GM06990 (cell line): ENCODE measurements at regions not wholly inside any gene's neighbourhood (a gene's known extent, or its start where the extent isn't known, plus 50 kb on each side); places are given as distances from the start of the nearest gene placed in this dataset.
"Not testable (repeated sequence)": the region's sequence is repeated elsewhere in the genome, so short reads cannot be mapped to it uniquely, and the experiment has no call there.

Source experiments
- DNase-seq: peaks from one replicate; pipeline ENCODE4 v3.0.0-alpha.2; 2011; ENCODE audit not compliant: insufficient read length; ENCODE audit errors: extremely low read depth
- H3K27me3 ChIP-seq: replicated peaks from 2 replicates; pipeline ENCODE4 v1.6.0; 2011; ENCODE audit warnings: low read length; ENCODE audit not compliant: control insufficient read depth, insufficient read depth
- H3K36me3 ChIP-seq: 2 replicates; pipeline ENCODE4 v1.5.1; 2011; ENCODE audit warnings: low read length; ENCODE audit not compliant: control insufficient read depth, insufficient read depth
- H3K4me3 ChIP-seq: replicated peaks from 2 replicates; pipeline ENCODE4 v1.5.1; 2011; ENCODE audit warnings: low read depth, mild to moderate bottlenecking, control low read depth, low read length
- TF ChIP-seq, protein P1 (sequence below): IDR thresholded peaks from 2 replicates; pipeline ENCODE4 v1.5.1; 2011; ENCODE audit warnings: low read length, control low read depth, mild to moderate bottlenecking, inconsistent platforms; ENCODE audit not compliant: insufficient read depth, poor library complexity, severe bottlenecking

DNA sequence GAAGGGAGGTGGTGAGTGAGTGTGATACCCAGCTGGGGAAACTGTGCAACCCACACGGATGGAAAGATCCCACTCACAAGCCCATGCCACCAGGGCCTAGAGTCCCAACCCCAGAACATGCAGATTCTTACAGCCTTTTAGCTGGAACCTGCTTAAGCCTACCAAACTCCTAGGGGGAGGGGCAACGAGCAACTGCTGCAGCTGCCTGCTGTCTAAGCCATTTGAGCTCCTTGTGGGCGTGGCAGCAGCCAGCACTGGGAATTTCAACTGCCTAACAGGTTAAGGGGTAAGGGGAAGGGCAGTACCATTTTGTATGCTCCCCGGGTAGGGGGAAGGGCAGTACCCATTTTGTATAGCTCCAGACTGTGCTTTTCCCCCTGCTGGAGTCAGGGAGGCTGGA is 673.2 kb upstream of the BCHE start:
- Histone ChIP-seq H3K36me3 (no peaks in the 10 kb centered on the region), H3K27me3 (no peaks in the 10 kb centered on the region), H3K4me3 (no peak overlapping the region)
- no peak for DNase-seq
- TF ChIP-seq, protein P1, sequence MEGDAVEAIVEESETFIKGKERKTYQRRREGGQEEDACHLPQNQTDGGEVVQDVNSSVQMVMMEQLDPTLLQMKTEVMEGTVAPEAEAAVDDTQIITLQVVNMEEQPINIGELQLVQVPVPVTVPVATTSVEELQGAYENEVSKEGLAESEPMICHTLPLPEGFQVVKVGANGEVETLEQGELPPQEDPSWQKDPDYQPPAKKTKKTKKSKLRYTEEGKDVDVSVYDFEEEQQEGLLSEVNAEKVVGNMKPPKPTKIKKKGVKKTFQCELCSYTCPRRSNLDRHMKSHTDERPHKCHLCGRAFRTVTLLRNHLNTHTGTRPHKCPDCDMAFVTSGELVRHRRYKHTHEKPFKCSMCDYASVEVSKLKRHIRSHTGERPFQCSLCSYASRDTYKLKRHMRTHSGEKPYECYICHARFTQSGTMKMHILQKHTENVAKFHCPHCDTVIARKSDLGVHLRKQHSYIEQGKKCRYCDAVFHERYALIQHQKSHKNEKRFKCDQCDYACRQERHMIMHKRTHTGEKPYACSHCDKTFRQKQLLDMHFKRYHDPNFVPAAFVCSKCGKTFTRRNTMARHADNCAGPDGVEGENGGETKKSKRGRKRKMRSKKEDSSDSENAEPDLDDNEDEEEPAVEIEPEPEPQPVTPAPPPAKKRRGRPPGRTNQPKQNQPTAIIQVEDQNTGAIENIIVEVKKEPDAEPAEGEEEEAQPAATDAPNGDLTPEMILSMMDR = no peak

DNA sequence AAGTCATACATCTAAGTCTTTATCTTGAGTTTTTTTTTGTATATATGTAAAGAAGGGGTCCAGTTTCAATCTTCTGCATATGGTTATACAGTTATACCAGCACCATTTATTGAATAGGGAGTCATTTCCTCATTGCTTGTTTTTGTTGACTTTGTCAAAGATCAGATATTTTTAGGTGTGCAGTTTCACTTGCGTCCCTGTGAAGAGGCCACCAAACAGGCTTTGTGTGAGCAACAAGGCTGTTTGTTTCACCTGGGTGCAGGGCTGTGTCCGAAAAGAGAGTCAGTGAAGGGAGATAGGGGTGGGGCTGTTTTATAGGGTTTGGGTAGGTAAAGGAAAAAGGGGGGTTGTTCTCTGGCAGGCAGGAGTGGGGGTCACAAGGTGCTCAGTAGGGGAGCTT is 663.2 kb upstream of the BCHE start:
- not testable (repeated sequence) for DNase-seq, H3K36me3 ChIP-seq, H3K4me3 ChIP-seq, H3K27me3 ChIP-seq

DNA sequence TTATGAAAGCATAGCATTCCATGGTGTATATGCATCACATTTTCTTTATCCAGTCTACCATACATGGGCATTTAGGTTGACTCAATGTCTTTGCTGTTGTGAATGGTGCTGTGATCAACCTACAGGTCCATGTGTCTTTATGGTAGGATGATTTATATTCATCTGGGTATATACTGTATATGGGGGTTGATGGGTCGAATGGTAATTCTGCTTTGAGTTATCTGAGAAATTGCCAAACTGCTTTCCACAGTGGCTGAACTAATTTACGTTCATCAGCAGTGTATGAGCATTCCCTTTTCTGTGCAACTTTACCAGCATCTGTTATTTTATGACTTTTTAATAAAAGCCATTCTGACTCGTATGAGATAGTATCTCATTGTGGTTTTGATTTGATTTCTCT is 662.4 kb upstream of the BCHE start:
- no peak for DNase-seq
- TF ChIP-seq, protein P1 = no peak

DNA sequence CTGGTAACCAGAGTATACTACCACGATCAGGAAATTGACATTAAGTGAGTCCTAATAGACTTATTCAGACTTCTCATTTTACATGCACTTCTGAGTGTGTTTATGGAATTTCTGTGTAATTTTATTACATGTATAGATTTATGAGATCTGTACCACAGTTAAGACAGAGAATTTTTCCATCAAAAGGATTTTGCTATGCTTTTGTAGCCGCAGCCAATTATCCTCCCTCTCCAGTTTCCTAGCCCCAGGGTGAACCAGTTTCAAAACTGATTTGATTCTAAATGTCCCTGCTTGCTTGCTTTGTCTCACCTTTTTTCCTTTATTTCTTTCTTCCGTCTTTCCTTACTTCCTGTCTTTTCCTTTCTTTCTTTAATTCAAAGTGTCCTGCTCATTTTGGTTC is 661.2 kb upstream of the BCHE start:
- no peak for DNase-seq
- TF ChIP-seq, protein P1 = no peak
- H3K27me3 ChIP-seq = no peaks in the 10 kb centered on the region

More for the DNA sequence above, 662.4 kb upstream of the BCHE start:
- Histone ChIP-seq H3K27me3 (no peaks in the 10 kb centered on the region), H3K36me3 (no peaks in the 10 kb centered on the region), H3K4me3 (no peak overlapping the region)

DNA sequence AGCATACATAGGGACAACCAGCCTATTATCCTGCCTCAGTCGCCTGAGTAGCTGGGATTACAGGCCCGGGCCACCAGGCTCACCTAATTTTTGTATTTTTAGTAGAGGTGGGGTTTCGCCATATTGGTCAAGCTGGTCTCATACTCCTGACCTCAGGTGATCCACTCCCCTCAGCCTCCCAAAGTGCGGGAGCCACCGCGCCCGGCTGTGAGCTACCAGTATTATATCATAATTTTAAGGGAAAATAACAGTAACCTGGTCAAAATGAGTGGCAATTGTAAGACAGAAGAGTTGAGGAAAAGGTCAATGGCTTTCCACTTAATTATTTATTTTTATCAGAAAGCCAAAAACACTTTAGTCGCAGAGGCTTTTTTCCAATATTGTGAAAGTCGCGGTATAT is 652.6 kb upstream of the BCHE start:
- Histone ChIP-seq H3K36me3 (no peaks in the 10 kb centered on the region), H3K4me3 (no peak overlapping the region), H3K27me3 (no peaks in the 10 kb centered on the region)
- DNase-seq = no peak
- TF ChIP-seq, protein P1 = no peak

More for the DNA sequence above, 661.2 kb upstream of the BCHE start:
- Histone ChIP-seq H3K36me3 (no peaks in the 10 kb centered on the region), H3K4me3 (no peak overlapping the region)

DNA sequence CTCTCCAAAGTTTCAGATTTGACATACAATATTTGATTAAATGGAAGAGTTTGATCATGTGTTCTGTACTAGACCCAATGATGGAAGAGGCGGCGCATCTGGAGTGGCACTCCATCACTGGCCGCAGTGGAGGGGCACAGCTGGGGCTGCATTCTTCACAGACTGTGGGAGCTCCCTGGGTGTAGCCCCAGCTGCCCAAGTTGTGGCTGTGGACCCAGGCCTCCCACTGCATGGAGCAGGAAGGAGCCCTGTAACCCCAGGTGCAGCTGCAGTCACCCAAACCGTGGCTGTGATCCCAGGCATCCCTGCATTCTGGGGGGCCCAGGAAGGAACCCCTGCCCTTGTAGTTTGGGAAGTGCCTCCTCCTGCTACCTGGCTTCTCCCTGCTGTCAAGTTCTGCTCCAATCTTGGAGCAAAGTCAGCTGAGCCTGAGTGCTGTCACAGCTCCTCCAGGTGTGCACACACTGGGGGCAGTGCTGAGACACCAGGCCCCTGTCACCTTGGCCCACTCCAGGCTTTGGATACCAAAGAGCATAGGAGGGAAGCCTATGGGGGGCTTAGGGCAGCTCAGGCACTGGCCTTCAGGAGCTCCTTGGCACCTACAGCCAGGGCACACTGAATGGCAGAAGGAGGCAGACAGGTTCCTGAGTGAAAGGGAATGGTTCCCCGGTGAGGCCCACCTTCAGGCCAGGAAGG is 651.9 kb upstream of the BCHE start:
- TF ChIP-seq, protein P1 = no peak
- H3K36me3 ChIP-seq = no peaks in the 10 kb centered on the region
- no peak overlapping the region for H3K4me3 ChIP-seq
- no peak for DNase-seq
- H3K27me3 ChIP-seq = no peaks in the 10 kb centered on the region
